ENCODE measurements at regions not wholly inside any gene's neighbourhood (a gene's known extent, or its start where the extent isn't known, plus 50 kb on each side); places are given as distances from the start of the nearest gene placed in this dataset.
"Not testable (repeated sequence)": the region's sequence is repeated elsewhere in the genome, so short reads cannot be mapped to it uniquely, and the experiment has no call there.

GRCh38 chr1:53398091-53398490 is 61.1 kb upstream of the DMRTB1 start:
- TF ChIP-seq CTCF (IDR thresholded peaks at IDR 0.05; ENCODE audit: insufficient read depth, low read depth, low read length): no peak
- DNase-seq (ENCODE audit: low read depth): no peak
- no peak overlapping the region for H3K4me3 ChIP-seq (ENCODE audit: low read depth, low read length)

GRCh38 chr1:53398576-53399365 is 60.4 kb upstream of the DMRTB1 start:
- DNase-seq (ENCODE audit: low read depth): no peak
- no peak overlapping the region for H3K4me3 ChIP-seq (ENCODE audit: low read depth, low read length)
- no peak for TF ChIP-seq CTCF (IDR thresholded peaks at IDR 0.05; ENCODE audit: insufficient read depth, low read depth, low read length)

GRCh38 chr1:53399370-53400133 is 59.6 kb upstream of the DMRTB1 start:
- not testable (repeated sequence) for DNase-seq (ENCODE audit: low read depth); H3K4me3 ChIP-seq (ENCODE audit: low read depth, low read length)

GRCh38 chr1:53400761-53401674 is 58.2 kb upstream of the DMRTB1 start:
- DNase-seq (ENCODE audit: low read depth): no peak
- no peak for TF ChIP-seq CTCF (IDR thresholded peaks at IDR 0.05; ENCODE audit: insufficient read depth, low read depth, low read length)
- H3K4me3 ChIP-seq (ENCODE audit: low read depth, low read length): no peak overlapping the region

- H3K4me3 ChIP-seq (ENCODE audit: low read depth, low read length): no peak overlapping the region
- no peak for TF ChIP-seq CTCF (IDR thresholded peaks at IDR 0.05; ENCODE audit: insufficient read depth, low read depth, low read length)
- DNase-seq (ENCODE audit: low read depth): no peak
Measured at GRCh38 chr1:53401813-53402745, 57.1 kb upstream of the DMRTB1 start.

GRCh38 chr1:53402891-53403655 is 56.1 kb upstream of the DMRTB1 start:
- TF ChIP-seq CTCF (IDR thresholded peaks at IDR 0.05; ENCODE audit: insufficient read depth, low read depth, low read length): no peak
- no peak for DNase-seq (ENCODE audit: low read depth)

More at GRCh38 chr1:53402891-53403655, 56.1 kb upstream of the DMRTB1 start:
- no peak overlapping the region for H3K4me3 ChIP-seq (ENCODE audit: low read depth, low read length)
